Endothelial cell of umbilical vein (primary cell): ENCODE measurements at regions not wholly inside any gene's neighbourhood (a gene's known extent, or its start where the extent isn't known, plus 50 kb on each side); places are given as distances from the start of the nearest gene placed in this dataset.

ENCODE experiments used
- BruUV-seq: library from RNA; stranded (reverse); fragments of 400-500 nt; replicated peaks from 2 replicates; lab custom pipeline; 2021; lab: Mats Ljungman, UMichigan
- CTCF ChIA-PET: fragments of 300-600, 350-600 bp; sonication (Branson Sonifier 250); formaldehyde crosslinking; loops from one replicate; lab custom pipeline; 2021; ENCODE audit warnings: antibody characterized with exemption, inconsistent platforms; lab: Charles Lee
- POLR2A ChIA-PET: fragments of 300-600, 350-600 bp; sonication (Branson Sonifier 250); formaldehyde crosslinking; loops from one replicate; lab custom pipeline; 2021; ENCODE audit warnings: antibody characterized with exemption, inconsistent platforms; lab: Charles Lee
- DNase-seq: peaks from one replicate; pipeline ENCODE4 v3.0.0-alpha.2; 2011; ENCODE audit warnings: low read depth, low spot score
- FAIRE-seq: peaks from 2 replicates; lab custom pipeline; 2011; peaks lifted over from hg19 to GRCh38; lab: Jason Lieb, UNC
- H2AFZ ChIP-seq: 2 replicates; pipeline ENCODE4 v1.6.0; 2012; ENCODE audit warnings: low read depth, low read length, control low read depth, inconsistent platforms
- H3K27ac ChIP-seq: 2 replicates; pipeline ENCODE4 v1.5.1; 2011; ENCODE audit warnings: low read depth, mild to moderate bottlenecking, control low read depth, low read length, moderate library complexity; ENCODE audit not compliant: insufficient read depth
- H3K27me3 ChIP-seq, 2 experiments: 2 replicates each; pipeline versions ENCODE4 v1.6.0 to v1.6.1; 2011; ENCODE audit warnings: low read length in 2 of 2, mixed read lengths in 1 of 2; ENCODE audit not compliant: control insufficient read depth in 2 of 2, insufficient read depth in 2 of 2
- H3K36me3 ChIP-seq, 2 experiments: 2 replicates in 1 of 2; 3 replicates in 1 of 2; pipeline ENCODE4 v1.5.1; 2011; ENCODE audit warnings: low read length in 2 of 2, mild to moderate bottlenecking in 1 of 2, moderate library complexity in 1 of 2; ENCODE audit not compliant: control insufficient read depth in 2 of 2, insufficient read depth in 2 of 2; ENCODE audit errors: extremely low read depth in 1 of 2
- H3K4me1 ChIP-seq: 3 replicates; pipeline ENCODE4 v1.5.1; 2011; ENCODE audit warnings: mild to moderate bottlenecking, low read length; ENCODE audit not compliant: control insufficient read depth, insufficient read depth; ENCODE audit errors: extremely low read depth
- H3K4me2 ChIP-seq: 2 replicates; pipeline ENCODE4 v1.6.1; 2011; ENCODE audit warnings: low read length, control low read depth, mixed read lengths; ENCODE audit not compliant: insufficient read depth
- H3K4me3 ChIP-seq, 3 experiments: fragments of 200-600 bp in 1 of 3; sonication (generic), shearing (Covaris generic) in 1 of 3; replicated peaks in 1 of 3; 2 replicates each; pipeline ENCODE4 v1.5.1; 2011 to 2016; ENCODE audit warnings: control low read depth in 3 of 3, low read length in 3 of 3, mild to moderate bottlenecking in 2 of 3, inconsistent platforms in 1 of 3, low read depth in 1 of 3, moderate library complexity in 1 of 3; ENCODE audit not compliant: insufficient read depth in 1 of 3
- H3K79me2 ChIP-seq: 2 replicates; pipeline ENCODE4 v1.6.0; 2012; ENCODE audit warnings: low read length, inconsistent platforms; ENCODE audit not compliant: control insufficient read depth, insufficient read depth
- H3K9ac ChIP-seq: replicated peaks from 2 replicates; pipeline ENCODE3; 2011; ENCODE audit warnings: low read length, control low read depth; ENCODE audit not compliant: insufficient read depth; ENCODE audit errors: extremely low read depth
- H3K9me1 ChIP-seq: replicated peaks from 3 replicates; pipeline ENCODE4 v1.6.0; 2011; ENCODE audit warnings: mild to moderate bottlenecking, low read length; ENCODE audit not compliant: control insufficient read depth, insufficient read depth; ENCODE audit errors: extremely low read depth
- H3K9me3 ChIP-seq: replicated peaks from 2 replicates; pipeline ENCODE4 v1.5.1; 2012; ENCODE audit warnings: low read length, inconsistent platforms; ENCODE audit not compliant: control insufficient read depth, insufficient read depth
- H4K20me1 ChIP-seq: replicated peaks from 2 replicates; pipeline ENCODE3; 2011; ENCODE audit warnings: mild to moderate bottlenecking, low read length; ENCODE audit not compliant: control insufficient read depth, insufficient read depth; ENCODE audit errors: extremely low read depth
- EZH2 ChIP-seq: IDR thresholded peaks from 2 replicates; pipeline ENCODE4 v1.6.1; 2012; ENCODE audit warnings: borderline replicate concordance, low read depth, mild to moderate bottlenecking, moderate library complexity, low read length, inconsistent platforms; ENCODE audit not compliant: severe bottlenecking
- FOS ChIP-seq: IDR thresholded peaks from 2 replicates; pipeline ENCODE4 v1.6.1; 2011; ENCODE audit warnings: mild to moderate bottlenecking, low read length, moderate library complexity, borderline replicate concordance; ENCODE audit not compliant: insufficient read depth
- GATA2 ChIP-seq: IDR thresholded peaks from 2 replicates; pipeline ENCODE4 v1.7.0; 2011; ENCODE audit warnings: low read depth, mild to moderate bottlenecking, moderate library complexity, mixed read lengths, low read length; ENCODE audit not compliant: insufficient read length, insufficient read depth
- JUN ChIP-seq: IDR thresholded peaks from 2 replicates; pipeline ENCODE4 v1.6.1; 2011; ENCODE audit warnings: borderline replicate concordance, low read depth; ENCODE audit not compliant: insufficient read length, insufficient read depth
- MYC ChIP-seq: IDR thresholded peaks from one replicate; pipeline ENCODE4 v1.6.1; 2011; ENCODE audit warnings: mild to moderate bottlenecking, low read depth, low read length
- POLR2A ChIP-seq: IDR thresholded peaks from 2 replicates; pipeline ENCODE4 v1.6.1; 2012; ENCODE audit warnings: low read depth, mild to moderate bottlenecking, control low read depth, low read length
- POLR2AphosphoS5 ChIP-seq: IDR thresholded peaks from 2 replicates; pipeline ENCODE4 v1.6.1; 2012; ENCODE audit warnings: low read depth, mild to moderate bottlenecking, control low read depth, low read length, moderate library complexity; ENCODE audit not compliant: insufficient read depth
- dilution Hi-C: fragments of 300-500 bp; cut with MboI; formaldehyde crosslinking; loops from one replicate; pipeline ENCODE4 v1.15.0; 2019; ENCODE audit warnings: low sequenced_read_pairs; ENCODE audit not compliant: extremely low pct_ligation_motif_present
- intact Hi-C: fragments of 100-400 bp; cut with micrococcal nuclease; formaldehyde crosslinking; loops from one replicate; pipeline ENCODE4 v1.10.0; 2022
- TF ChIP-seq, protein P1 (sequence below), 2 donors: IDR thresholded peaks; 1 replicate in 1 of 2; 2 replicates in 1 of 2; pipeline ENCODE4 v1.5.1; 2011; ENCODE audit warnings: low read length in 2 of 2, mild to moderate bottlenecking in 2 of 2, moderate library complexity in 2 of 2, control low read depth in 1 of 2, inconsistent platforms in 1 of 2, low read depth in 1 of 2; ENCODE audit not compliant: insufficient read depth in 1 of 2; ENCODE audit errors: extremely low read depth in 1 of 2
- TF ChIP-seq, protein P2 (sequence below): IDR thresholded peaks from 2 replicates; pipeline ENCODE4 v1.6.1; 2011; ENCODE audit not compliant: insufficient read depth, insufficient read length

DNA sequence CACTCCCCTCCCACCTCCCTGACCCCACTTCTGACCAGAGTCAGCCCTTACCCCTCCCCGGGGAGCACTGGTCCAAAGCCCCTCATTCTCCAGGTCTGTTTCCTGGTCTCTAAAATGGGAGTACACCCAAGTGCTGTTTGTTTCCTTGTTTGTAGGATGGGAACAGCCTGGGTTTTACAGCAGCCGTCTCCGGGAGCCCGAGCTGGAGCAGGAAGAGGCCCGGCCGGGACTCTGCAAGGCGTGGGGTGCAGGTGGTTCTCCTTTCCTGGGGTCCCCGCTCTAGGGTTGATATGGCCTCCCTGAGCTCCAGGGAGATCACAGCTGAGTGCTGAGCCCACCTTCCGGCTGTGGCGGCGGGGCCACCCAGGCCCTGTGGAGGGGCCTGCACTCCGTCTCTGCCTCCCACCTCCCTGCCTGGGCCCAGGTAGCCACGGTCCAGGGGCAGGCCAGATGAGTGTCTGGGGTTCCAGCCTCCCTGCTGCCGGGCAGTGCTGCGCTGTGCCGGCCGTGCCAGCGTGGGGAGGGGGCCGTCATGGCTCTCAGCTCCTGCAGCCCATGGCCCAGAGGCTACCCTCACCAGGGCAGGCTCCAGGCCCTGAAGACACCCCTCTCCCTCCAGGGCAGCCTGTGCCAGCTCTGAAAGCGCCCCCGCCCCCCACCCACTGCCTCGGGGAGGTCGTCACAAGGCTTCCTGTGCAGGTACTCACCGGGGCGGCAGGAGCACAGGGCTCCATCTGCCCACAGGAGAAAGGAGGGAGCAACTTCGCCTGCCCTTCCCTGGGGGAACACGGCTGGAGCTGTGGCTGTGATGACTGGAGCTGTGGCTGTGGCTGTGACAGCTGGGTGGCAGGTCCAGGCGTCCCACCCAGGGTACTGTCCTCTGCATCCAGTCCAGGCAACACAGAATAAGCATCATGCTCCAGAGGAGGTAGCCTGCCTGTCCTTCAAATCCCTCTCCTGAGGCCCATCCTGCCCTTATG, 98.8 kb downstream of the ADRA2C start:
- intact Hi-C loops = loop anchor here (5.0 kb wide), 1 partner anchor 333 kb away; the partner anchor contains the start of gene LRPAP1
- H3K9ac ChIP-seq = no peak overlapping the region
- no peak for TF ChIP-seq MYC
- TF ChIP-seq FOS = no peak
- TF ChIP-seq POLR2A = no peak
- TF ChIP-seq, protein P1, sequence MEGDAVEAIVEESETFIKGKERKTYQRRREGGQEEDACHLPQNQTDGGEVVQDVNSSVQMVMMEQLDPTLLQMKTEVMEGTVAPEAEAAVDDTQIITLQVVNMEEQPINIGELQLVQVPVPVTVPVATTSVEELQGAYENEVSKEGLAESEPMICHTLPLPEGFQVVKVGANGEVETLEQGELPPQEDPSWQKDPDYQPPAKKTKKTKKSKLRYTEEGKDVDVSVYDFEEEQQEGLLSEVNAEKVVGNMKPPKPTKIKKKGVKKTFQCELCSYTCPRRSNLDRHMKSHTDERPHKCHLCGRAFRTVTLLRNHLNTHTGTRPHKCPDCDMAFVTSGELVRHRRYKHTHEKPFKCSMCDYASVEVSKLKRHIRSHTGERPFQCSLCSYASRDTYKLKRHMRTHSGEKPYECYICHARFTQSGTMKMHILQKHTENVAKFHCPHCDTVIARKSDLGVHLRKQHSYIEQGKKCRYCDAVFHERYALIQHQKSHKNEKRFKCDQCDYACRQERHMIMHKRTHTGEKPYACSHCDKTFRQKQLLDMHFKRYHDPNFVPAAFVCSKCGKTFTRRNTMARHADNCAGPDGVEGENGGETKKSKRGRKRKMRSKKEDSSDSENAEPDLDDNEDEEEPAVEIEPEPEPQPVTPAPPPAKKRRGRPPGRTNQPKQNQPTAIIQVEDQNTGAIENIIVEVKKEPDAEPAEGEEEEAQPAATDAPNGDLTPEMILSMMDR (IDR thresholded peaks at IDR 0.05; ENCODE audit: extremely low read depth in 1 of 2, insufficient read depth in 1 of 2, low read depth in 1 of 2, low read length in 2 of 2) = no peak
- TF ChIP-seq, protein P2, sequence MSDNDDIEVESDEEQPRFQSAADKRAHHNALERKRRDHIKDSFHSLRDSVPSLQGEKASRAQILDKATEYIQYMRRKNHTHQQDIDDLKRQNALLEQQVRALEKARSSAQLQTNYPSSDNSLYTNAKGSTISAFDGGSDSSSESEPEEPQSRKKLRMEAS = no peak
- no peak for TF ChIP-seq EZH2
- no peak for TF ChIP-seq JUN
- TF ChIP-seq POLR2AphosphoS5 = no peak
- TF ChIP-seq GATA2 = no peak
- H3K9me3 ChIP-seq = no peaks in the 10 kb centered on the region
- H3K9me1 ChIP-seq = no peaks in the 10 kb centered on the region
- no peak overlapping the region for H3K4me2 ChIP-seq
- ChIA-PET CTCF (interaction anchor here (2.7 kb wide), 1 partner anchor 16 kb away, joined by 12 read pairs; no protein-coding TSS in a partner anchor), POLR2A (no interaction called here)
- no peak overlapping the region for H2AFZ ChIP-seq
- no peaks in the 10 kb centered on the region for H3K79me2 ChIP-seq
- no TSS peak for BruUV-seq
- H3K4me1 ChIP-seq = peaks cover 4% of the 10 kb centered on the region
- H4K20me1 ChIP-seq = no peaks in the 10 kb centered on the region
- H3K4me3 ChIP-seq = no peak overlapping the region
- dilution Hi-C loops = no loop called here
- DNase-seq (no peak), FAIRE-seq (no peak)
- H3K27ac ChIP-seq = no peak overlapping the region
- no peaks in the 10 kb centered on the region for H3K27me3 ChIP-seq
- H3K36me3 ChIP-seq = no peaks in the 10 kb centered on the region
